Smooth muscle cell (in vitro differentiated cells): ENCODE measurements at regions not wholly inside any gene's neighbourhood (a gene's known extent, or its start where the extent isn't known, plus 50 kb on each side); places are given as distances from the start of the nearest gene placed in this dataset.

Source experiments
- DNase-seq: peaks from one replicate; lab custom pipeline; 2025; ENCODE audit not compliant: unreplicated experiment; lab: John Stamatoyannopoulos, UW
- H2AFZ ChIP-seq: fragments of 200-600 bp; sonication (generic); 2 replicates; pipeline ENCODE4 v1.6.0; 2016; ENCODE audit warnings: antibody characterized with exemption, low read depth, mild to moderate bottlenecking
- H3F3A ChIP-seq: fragments of 200-600 bp; sonication (generic); 2 replicates; pipeline ENCODE4 v1.6.0; 2017; ENCODE audit warnings: antibody characterized with exemption, low read depth
- H3K27ac ChIP-seq: fragments of 200-600 bp; sonication (generic); 2 replicates; pipeline ENCODE4 v1.5.1; 2016; ENCODE audit warnings: low read depth, mild to moderate bottlenecking
- H3K27me3 ChIP-seq: fragments of 200-600 bp; sonication (generic); 2 replicates; pipeline ENCODE4 v1.6.1; 2016; ENCODE audit warnings: low read depth, mild to moderate bottlenecking
- H3K36me3 ChIP-seq: fragments of 200-600 bp; sonication (generic); 2 replicates; pipeline ENCODE4 v1.5.1; 2016; ENCODE audit warnings: low read depth
- H3K4me1 ChIP-seq: fragments of 200-600 bp; sonication (generic); 2 replicates; pipeline ENCODE4 v1.5.1; 2016; ENCODE audit warnings: low read depth
- H3K4me2 ChIP-seq: fragments of 200-600 bp; sonication (generic); 2 replicates; pipeline ENCODE4 v1.6.0; 2016; ENCODE audit warnings: mild to moderate bottlenecking
- H3K4me3 ChIP-seq: fragments of 200-600 bp; sonication (generic); 2 replicates; pipeline ENCODE4 v1.5.1; 2016; ENCODE audit warnings: mild to moderate bottlenecking
- H3K79me2 ChIP-seq: fragments of 200-600 bp; sonication (generic); 2 replicates; pipeline ENCODE4 v1.6.0; 2016; ENCODE audit warnings: low read depth, mild to moderate bottlenecking
- H3K9ac ChIP-seq: fragments of 200-600 bp; sonication (generic); 2 replicates; pipeline ENCODE4 v1.6.0; 2016; ENCODE audit warnings: low read depth
- H3K9me3 ChIP-seq: fragments of 200-600 bp; sonication (generic); replicated peaks from 2 replicates; pipeline ENCODE4 v1.5.1; 2016; ENCODE audit warnings: low read depth
- H4K20me1 ChIP-seq: fragments of 200-600 bp; sonication (generic); 2 replicates; pipeline ENCODE4 v1.6.0; 2016; ENCODE audit warnings: low read depth
- WGBS: methylation state at CpG from one replicate; pipeline ENCODE4 v1.1.7; 2016; ENCODE audit warnings: low lambda C conversion rate; 5-methylcytosine and 5-hydroxymethylcytosine counted together
- TF ChIP-seq, protein P1 (sequence below): fragments of 200-600 bp; sonication (generic); IDR thresholded peaks from 2 replicates; pipeline ENCODE4 v1.5.1; 2017; ENCODE audit warnings: borderline replicate concordance, mild to moderate bottlenecking, antibody characterized with exemption; ENCODE audit not compliant: insufficient read depth, poor library complexity, severe bottlenecking

DNA sequence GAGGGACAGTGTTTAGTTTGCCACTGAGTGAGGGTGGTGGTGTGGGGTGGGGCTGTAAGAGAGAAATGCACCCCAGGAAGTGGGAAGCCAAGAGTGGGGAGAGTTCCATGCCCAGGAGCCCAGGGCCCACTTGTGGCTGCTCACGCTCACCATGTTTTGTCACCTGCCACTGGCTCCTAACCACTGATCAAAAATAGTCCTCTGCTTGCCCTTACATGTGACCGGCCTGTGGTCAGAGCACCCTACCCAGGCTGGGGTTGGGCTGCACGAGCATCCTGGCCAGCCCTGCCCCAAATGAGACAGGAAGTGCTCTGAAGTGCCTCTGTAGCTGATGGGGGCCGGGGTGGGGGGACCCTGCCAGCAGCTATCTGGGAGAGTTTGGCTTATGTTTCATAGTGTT is 216.3 kb downstream of the RPLP1 start:
- TF ChIP-seq, protein P1, sequence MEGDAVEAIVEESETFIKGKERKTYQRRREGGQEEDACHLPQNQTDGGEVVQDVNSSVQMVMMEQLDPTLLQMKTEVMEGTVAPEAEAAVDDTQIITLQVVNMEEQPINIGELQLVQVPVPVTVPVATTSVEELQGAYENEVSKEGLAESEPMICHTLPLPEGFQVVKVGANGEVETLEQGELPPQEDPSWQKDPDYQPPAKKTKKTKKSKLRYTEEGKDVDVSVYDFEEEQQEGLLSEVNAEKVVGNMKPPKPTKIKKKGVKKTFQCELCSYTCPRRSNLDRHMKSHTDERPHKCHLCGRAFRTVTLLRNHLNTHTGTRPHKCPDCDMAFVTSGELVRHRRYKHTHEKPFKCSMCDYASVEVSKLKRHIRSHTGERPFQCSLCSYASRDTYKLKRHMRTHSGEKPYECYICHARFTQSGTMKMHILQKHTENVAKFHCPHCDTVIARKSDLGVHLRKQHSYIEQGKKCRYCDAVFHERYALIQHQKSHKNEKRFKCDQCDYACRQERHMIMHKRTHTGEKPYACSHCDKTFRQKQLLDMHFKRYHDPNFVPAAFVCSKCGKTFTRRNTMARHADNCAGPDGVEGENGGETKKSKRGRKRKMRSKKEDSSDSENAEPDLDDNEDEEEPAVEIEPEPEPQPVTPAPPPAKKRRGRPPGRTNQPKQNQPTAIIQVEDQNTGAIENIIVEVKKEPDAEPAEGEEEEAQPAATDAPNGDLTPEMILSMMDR = no peak
- no peaks in the 10 kb centered on the region for H3K79me2 ChIP-seq
- H4K20me1 ChIP-seq = no peaks in the 10 kb centered on the region
- H3K36me3 ChIP-seq = no peaks in the 10 kb centered on the region
- no peaks in the 10 kb centered on the region for H3F3A ChIP-seq
- H2AFZ ChIP-seq = no peak overlapping the region
- no peaks in the 10 kb centered on the region for H3K27me3 ChIP-seq
- H3K4me1 ChIP-seq = peaks cover 8% of the 10 kb centered on the region
- no peak for DNase-seq
- WGBS = 91% methylated on average over 4 of the region's 4 CpGs
- H3K4me3 ChIP-seq = no peak overlapping the region
- H3K27ac ChIP-seq = no peak overlapping the region
- H3K4me2 ChIP-seq = no peak overlapping the region
- H3K9me3 ChIP-seq = no peaks in the 10 kb centered on the region
- no peak overlapping the region for H3K9ac ChIP-seq

DNA sequence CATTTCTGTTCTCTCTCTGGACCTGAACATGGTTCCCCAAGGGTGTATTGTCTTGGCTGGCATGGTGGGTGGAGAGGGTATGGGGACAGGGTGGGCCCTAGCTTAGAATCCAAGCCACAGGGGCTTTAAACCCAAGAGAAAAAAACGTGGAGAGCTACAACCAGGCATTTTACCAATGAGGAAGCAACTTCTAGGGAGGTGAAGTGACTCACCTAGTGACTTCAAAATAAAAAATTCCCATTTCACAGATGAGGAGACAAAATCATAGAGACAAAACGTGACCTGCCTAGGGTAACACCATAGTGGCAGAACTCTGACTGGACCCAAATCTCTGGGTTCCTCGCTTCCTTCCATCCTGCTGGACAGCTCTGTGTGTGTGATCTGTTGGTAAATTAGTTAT is 216.8 kb downstream of the RPLP1 start:
- no peaks in the 10 kb centered on the region for H3K9me3 ChIP-seq
- no peak overlapping the region for H3K27ac ChIP-seq
- H3K27me3 ChIP-seq = no peaks in the 10 kb centered on the region

DNA sequence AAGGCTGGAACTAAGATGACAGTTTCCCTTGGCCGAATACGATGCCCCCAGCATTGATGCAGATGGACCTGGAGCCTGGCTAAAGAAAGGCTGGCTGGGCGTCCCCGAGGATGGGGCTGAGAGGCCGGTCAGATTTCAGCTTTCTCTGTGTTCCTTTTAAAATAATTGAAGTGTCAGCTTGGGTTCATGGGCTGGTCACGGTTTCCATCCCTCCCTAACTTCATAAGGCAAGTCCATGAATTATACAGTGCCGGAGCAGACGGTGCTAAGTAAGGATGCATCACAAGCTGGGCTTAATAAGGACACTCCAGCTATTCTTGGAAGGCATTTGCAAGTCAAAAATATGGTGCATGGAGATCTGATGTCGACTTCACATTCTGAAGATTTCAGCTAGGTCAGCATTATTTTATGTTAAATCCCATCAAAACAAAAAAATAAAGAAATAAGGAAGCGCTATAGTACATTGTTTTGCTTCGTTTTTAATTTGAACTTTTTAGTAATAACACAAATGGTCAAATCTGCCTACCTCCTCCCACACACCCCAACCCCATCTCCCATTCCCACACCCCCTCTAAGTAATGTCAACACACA is 220.8 kb downstream of the RPLP1 start:
- Histone ChIP-seq H3K4me1 (no peaks in the 10 kb centered on the region), H3K79me2 (no peaks in the 10 kb centered on the region), H3F3A (no peaks in the 10 kb centered on the region), H3K4me3 (no peak overlapping the region), H3K36me3 (no peaks in the 10 kb centered on the region), H2AFZ (no peak overlapping the region), H3K9ac (no peak overlapping the region), H4K20me1 (no peaks in the 10 kb centered on the region), H3K4me2 (no peak overlapping the region), H3K27me3 (peaks cover 23% of the 10 kb centered on the region), H3K27ac (no peak overlapping the region), H3K9me3 (no peaks in the 10 kb centered on the region)
- TF ChIP-seq, protein P1 = no peak
- WGBS = 86% methylated on average over 11 of the region's 11 CpGs
- DNase-seq = no peak

More for the DNA sequence above, 216.8 kb downstream of the RPLP1 start:
- no peak overlapping the region for H2AFZ ChIP-seq
- H3K36me3 ChIP-seq = no peaks in the 10 kb centered on the region
- no peak overlapping the region for H3K4me3 ChIP-seq
- no peaks in the 10 kb centered on the region for H3F3A ChIP-seq
- no peak for DNase-seq
- WGBS = 78% methylated on average over 3 of the region's 3 CpGs
- H4K20me1 ChIP-seq = no peaks in the 10 kb centered on the region
- no peaks in the 10 kb centered on the region for H3K79me2 ChIP-seq
- H3K9ac ChIP-seq = no peak overlapping the region
- TF ChIP-seq, protein P1 = no peak
- no peak overlapping the region for H3K4me2 ChIP-seq
- peaks cover 8% of the 10 kb centered on the region for H3K4me1 ChIP-seq

DNA sequence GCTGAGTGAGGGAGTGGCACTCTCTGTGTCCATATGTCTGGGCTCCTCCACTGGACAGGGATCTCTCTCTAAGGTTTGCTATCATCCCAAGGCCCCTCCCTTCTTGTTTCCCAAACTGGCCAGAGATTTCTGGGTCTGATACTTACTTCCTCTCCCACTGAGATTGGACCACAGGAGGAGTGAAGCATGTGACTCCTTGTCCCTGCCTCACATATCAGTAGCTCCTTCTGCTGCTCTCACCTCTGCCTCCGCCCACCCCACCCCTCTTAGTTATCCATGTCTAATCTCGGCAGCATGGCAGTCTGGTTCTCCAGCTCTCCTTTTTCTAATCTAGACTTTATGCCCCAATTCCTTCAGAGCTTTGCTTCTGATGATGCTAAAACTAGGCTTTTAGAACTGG is 223.1 kb downstream of the RPLP1 start:
- H3K36me3 ChIP-seq = no peaks in the 10 kb centered on the region
- H3K27me3 ChIP-seq = peaks cover 23% of the 10 kb centered on the region
- DNase-seq = no peak
- no peaks in the 10 kb centered on the region for H3K9me3 ChIP-seq
- no peaks in the 10 kb centered on the region for H3F3A ChIP-seq
- no peak overlapping the region for H3K27ac ChIP-seq
- H3K4me3 ChIP-seq = no peak overlapping the region
- TF ChIP-seq, protein P1 = no peak
- H3K79me2 ChIP-seq = no peaks in the 10 kb centered on the region
- H2AFZ ChIP-seq = no peak overlapping the region
- H4K20me1 ChIP-seq = no peaks in the 10 kb centered on the region
- no peak overlapping the region for H3K4me2 ChIP-seq
- 70% methylated on average over 2 of the region's 2 CpGs for WGBS
- H3K4me1 ChIP-seq = no peaks in the 10 kb centered on the region
- H3K9ac ChIP-seq = no peak overlapping the region
